ENCODE measurements at regions not wholly inside any gene's neighbourhood (a gene's known extent, or its start where the extent isn't known, plus 50 kb on each side); places are given as distances from the start of the nearest gene placed in this dataset.

GRCh38 chr9:118761016-118761790 is 608.0 kb downstream of the BRINP1 start:
- TF ChIP-seq CTCF (IDR thresholded peaks at IDR 0.05; ENCODE audit: insufficient read depth, low read depth, low read length), result no peak
- TF ChIP-seq EZH2 (IDR thresholded peaks at IDR 0.05; ENCODE audit: insufficient read depth, low read length), result no peak

Data from astrocyte (in vitro differentiated cells and primary cell).